ENCODE measurements at regions not wholly inside any gene's neighbourhood (a gene's known extent, or its start where the extent isn't known, plus 50 kb on each side); places are given as distances from the start of the nearest gene placed in this dataset.
"Not testable (repeated sequence)": the region's sequence is repeated elsewhere in the genome, so short reads cannot be mapped to it uniquely, and the experiment has no call there.

- DNase-seq: no peak
- no peak for TF ChIP-seq CTCF (IDR thresholded peaks at IDR 0.05; ENCODE audit: low read depth, low read length)
- no peaks in the 10 kb centered on the region for H3K4me1 ChIP-seq
Measured at GRCh38 chr14:23877538-23878180, 75.9 kb upstream of the DHRS4 start.

GRCh38 chr14:23881282-23881681 lies 72.3 kb upstream of the DHRS4 start:
- Histone ChIP-seq H3K27me3 (peaks cover 5% of the 10 kb centered on the region), H3K4me3 (ENCODE audit: low read depth, low read length) (no peak overlapping the region), H3K4me1 (no peaks in the 10 kb centered on the region), H3K36me3 (no peaks in the 10 kb centered on the region), H3K9me3 (no peaks in the 10 kb centered on the region)
- no peak for TF ChIP-seq CTCF (IDR thresholded peaks at IDR 0.05; ENCODE audit: low read depth, low read length)
- no peak for DNase-seq

More at GRCh38 chr14:23877538-23878180, 75.9 kb upstream of the DHRS4 start:
- Histone ChIP-seq H3K9me3 (no peaks in the 10 kb centered on the region), H3K36me3 (no peaks in the 10 kb centered on the region), H3K4me3 (ENCODE audit: low read depth, low read length) (no peak overlapping the region), H3K27me3 (peaks cover 5% of the 10 kb centered on the region)

- TF ChIP-seq CTCF (IDR thresholded peaks at IDR 0.05; ENCODE audit: low read depth, low read length): no peak
- Histone ChIP-seq H3K9me3 (no peaks in the 10 kb centered on the region), H3K4me1 (no peaks in the 10 kb centered on the region), H3K36me3 (no peaks in the 10 kb centered on the region), H3K27me3 (no peaks in the 10 kb centered on the region; the same call in 1 of the 2 replicates), H3K4me3 (ENCODE audit: low read depth, low read length) (no peak overlapping the region)
- DNase-seq: no peak
Measured at GRCh38 chr14:23883684-23884540, 69.7 kb upstream of the DHRS4 start.

DNA sequence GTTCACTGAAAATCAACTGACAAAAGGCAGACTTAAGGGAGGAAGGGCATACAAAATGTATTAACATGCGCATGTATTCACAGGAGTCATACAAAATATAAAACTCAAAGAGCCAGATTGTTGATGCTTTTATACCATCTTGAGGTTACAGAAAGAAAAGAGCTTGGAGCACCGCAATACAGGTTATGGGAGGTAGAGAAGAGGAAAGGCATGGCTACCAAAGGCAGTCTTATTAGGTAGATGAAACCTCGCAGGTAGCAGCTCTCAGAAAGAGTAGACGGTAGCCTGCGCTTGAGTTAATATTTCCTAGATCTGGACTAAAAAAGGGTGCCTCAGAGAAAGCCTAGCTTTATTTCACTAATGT lies 69.0 kb upstream of the DHRS4 start:
- no peak for TF ChIP-seq CTCF (IDR thresholded peaks at IDR 0.05; ENCODE audit: low read depth, low read length)
- H3K4me1 ChIP-seq: no peaks in the 10 kb centered on the region
- H3K27me3 ChIP-seq: no peaks in the 10 kb centered on the region; the same call in 1 of the 2 replicates
- H3K9me3 ChIP-seq: no peaks in the 10 kb centered on the region
- DNase-seq: no peak
- no peak overlapping the region for H3K4me3 ChIP-seq (ENCODE audit: low read depth, low read length)
- H3K36me3 ChIP-seq: no peaks in the 10 kb centered on the region

GRCh38 chr14:23887536-23887935 lies 66.0 kb upstream of the DHRS4 start:
- Histone ChIP-seq H3K36me3 (no peaks in the 10 kb centered on the region), H3K4me1 (no peaks in the 10 kb centered on the region), H3K27me3 (peaks cover 6% of the 10 kb centered on the region; the same call in 1 of the 2 replicates), H3K4me3 (ENCODE audit: low read depth, low read length) (no peak overlapping the region), H3K9me3 (no peaks in the 10 kb centered on the region)
- DNase-seq: no peak
- TF ChIP-seq CTCF (IDR thresholded peaks at IDR 0.05; ENCODE audit: low read depth, low read length): no peak

GRCh38 chr14:23891717-23892116 lies 61.9 kb upstream of the DHRS4 start:
- DNase-seq; H3K27me3 ChIP-seq; H3K9me3 ChIP-seq; H3K36me3 ChIP-seq; H3K4me1 ChIP-seq; H3K4me3 ChIP-seq (ENCODE audit: low read depth, low read length): not testable (repeated sequence)

- not testable (repeated sequence) for H3K4me3 ChIP-seq (ENCODE audit: low read depth, low read length); H3K9me3 ChIP-seq; H3K36me3 ChIP-seq; H3K4me1 ChIP-seq; H3K27me3 ChIP-seq; DNase-seq
Measured at GRCh38 chr14:23892289-23892688, 61.3 kb upstream of the DHRS4 start.
